Prostate gland (tissue), 2 donors: ENCODE measurements at regions not wholly inside any gene's neighbourhood (a gene's known extent, or its start where the extent isn't known, plus 50 kb on each side); places are given as distances from the start of the nearest gene placed in this dataset.

Source experiments
- CTCF ChIP-seq, 4 experiments: fragments of 200-600 bp in 2 of 4; fragments of 450-650 bp in 2 of 4; sonication (generic) in 2 of 4; IDR thresholded peaks; 1 replicate in 3 of 4; 2 replicates in 1 of 4; pipeline ENCODE4 v1.5.1; 2016 to 2019; ENCODE audit warnings: antibody characterized with exemption in 4 of 4, mild to moderate bottlenecking in 2 of 4, moderate library complexity in 2 of 4
- POLR2A ChIP-seq: fragments of 450-650 bp; IDR thresholded peaks from one replicate; pipeline ENCODE4 v1.6.1; 2016; ENCODE audit warnings: antibody characterized with exemption, mild to moderate bottlenecking
- POLR2AphosphoS5 ChIP-seq: sonication (generic); formaldehyde crosslinking; IDR thresholded peaks from one replicate; pipeline ENCODE4 v1.6.1; 2017; ENCODE audit warnings: antibody characterized with exemption

DNA sequence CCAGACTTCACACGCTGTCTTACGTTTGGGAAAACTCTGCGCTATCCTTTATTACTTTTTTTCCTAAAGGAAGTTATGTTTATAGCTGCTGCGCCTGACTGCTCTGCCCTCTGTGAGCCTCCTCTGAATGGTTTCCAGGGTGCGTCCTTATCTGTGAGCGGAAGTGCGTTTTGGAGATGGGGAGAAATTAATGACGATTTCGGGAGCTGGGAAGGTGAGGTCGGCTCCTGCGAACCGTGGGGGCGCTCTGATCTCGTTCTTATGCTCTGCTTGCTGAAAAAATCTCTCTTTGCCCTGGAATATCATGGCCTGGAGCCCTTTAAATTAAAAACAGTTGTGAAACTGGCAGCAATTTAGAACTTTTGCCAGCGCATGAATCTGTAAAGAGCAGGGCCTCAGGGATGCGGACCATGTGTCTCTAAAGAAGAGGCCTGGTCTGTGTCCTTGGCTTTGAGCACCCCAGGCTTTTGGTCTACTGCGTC lies 135.7 kb upstream of the ZFHX3 start:
- no peak for TF ChIP-seq CTCF (IDR thresholded peaks at IDR 0.05)
- no peak for TF ChIP-seq POLR2A
- no peak for TF ChIP-seq POLR2AphosphoS5
